ENCODE measurements at regions not wholly inside any gene's neighbourhood (a gene's known extent, or its start where the extent isn't known, plus 50 kb on each side); places are given as distances from the start of the nearest gene placed in this dataset.

DNA sequence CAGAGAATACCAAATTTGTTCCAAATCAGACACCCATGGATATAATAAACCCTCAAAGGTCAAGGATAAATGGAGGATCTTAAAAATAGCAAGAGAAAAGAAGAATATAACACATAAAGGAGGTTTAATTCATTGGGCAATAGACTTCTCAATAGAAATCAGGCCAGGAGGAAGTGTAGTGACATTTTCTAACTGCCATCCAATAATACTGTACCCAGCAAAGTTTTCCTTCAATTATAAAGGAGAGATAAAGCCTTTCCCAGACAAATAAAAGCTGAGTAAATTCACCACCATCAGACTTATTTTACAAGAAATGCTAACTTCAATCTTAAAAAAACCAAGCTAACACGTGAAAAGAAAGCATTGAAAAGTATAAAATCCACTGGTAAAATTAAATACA lies 121.6 kb downstream of the MSTN start:
- H3K36me3 Mint-ChIP-seq (ENCODE audit: low read depth) = no peaks in the 10 kb centered on the region
- TF ChIP-seq, protein P1, sequence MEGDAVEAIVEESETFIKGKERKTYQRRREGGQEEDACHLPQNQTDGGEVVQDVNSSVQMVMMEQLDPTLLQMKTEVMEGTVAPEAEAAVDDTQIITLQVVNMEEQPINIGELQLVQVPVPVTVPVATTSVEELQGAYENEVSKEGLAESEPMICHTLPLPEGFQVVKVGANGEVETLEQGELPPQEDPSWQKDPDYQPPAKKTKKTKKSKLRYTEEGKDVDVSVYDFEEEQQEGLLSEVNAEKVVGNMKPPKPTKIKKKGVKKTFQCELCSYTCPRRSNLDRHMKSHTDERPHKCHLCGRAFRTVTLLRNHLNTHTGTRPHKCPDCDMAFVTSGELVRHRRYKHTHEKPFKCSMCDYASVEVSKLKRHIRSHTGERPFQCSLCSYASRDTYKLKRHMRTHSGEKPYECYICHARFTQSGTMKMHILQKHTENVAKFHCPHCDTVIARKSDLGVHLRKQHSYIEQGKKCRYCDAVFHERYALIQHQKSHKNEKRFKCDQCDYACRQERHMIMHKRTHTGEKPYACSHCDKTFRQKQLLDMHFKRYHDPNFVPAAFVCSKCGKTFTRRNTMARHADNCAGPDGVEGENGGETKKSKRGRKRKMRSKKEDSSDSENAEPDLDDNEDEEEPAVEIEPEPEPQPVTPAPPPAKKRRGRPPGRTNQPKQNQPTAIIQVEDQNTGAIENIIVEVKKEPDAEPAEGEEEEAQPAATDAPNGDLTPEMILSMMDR (IDR thresholded peaks at IDR 0.05) = no peak
- CTCF ChIA-PET = no interaction called here
- intact Hi-C loops (cut with DNase I, micrococcal nuclease) = no loop called here
- H3K4me3 ChIP-seq (ENCODE audit: low read length) = no peak overlapping the region
- ATAC-seq (ENCODE audit: poor library complexity) (no peak), DNase-seq (no peak)
- no peaks in the 10 kb centered on the region for H3K36me3 ChIP-seq (ENCODE audit: insufficient read depth, low read length)
- no peaks in the 10 kb centered on the region for H3K4me1 Mint-ChIP-seq (ENCODE audit: low read depth)
- no peak overlapping the region for H3K4me3 Mint-ChIP-seq
- peaks cover 11% of the 10 kb centered on the region for H3K27me3 Mint-ChIP-seq
- peaks cover 19 to 25% of the 10 kb centered on the region in 2 experiments for H3K9me3 ChIP-seq (ENCODE audit: control insufficient read depth in 1 of 2, insufficient read depth in 1 of 2, low read length in 2 of 2)
- no peaks in the 10 kb centered on the region for H3K4me1 ChIP-seq (ENCODE audit: insufficient read depth, low read length)
- H3K27ac ChIP-seq (ENCODE audit: low read depth in 1 of 2, low read length in 2 of 2) = no peak overlapping the region
- H3K9me3 Mint-ChIP-seq = peaks cover 21% of the 10 kb centered on the region
- H3K27ac Mint-ChIP-seq = no peak overlapping the region
- POLR2A ChIA-PET = no interaction called here
- no peaks in the 10 kb centered on the region for H3K27me3 ChIP-seq (ENCODE audit: control insufficient read depth in 1 of 2, insufficient read depth in 2 of 2, low read length in 2 of 2)

- Histone ChIP-seq H3K36me3 (ENCODE audit: insufficient read depth, low read length) (no peaks in the 10 kb centered on the region), H3K4me1 (ENCODE audit: insufficient read depth, low read length) (no peaks in the 10 kb centered on the region), H3K4me3 (ENCODE audit: low read length) (no peak overlapping the region), H3K27ac (ENCODE audit: low read depth in 1 of 2, low read length in 2 of 2) (no peak overlapping the region), H3K27me3 (ENCODE audit: control insufficient read depth in 1 of 2, insufficient read depth in 2 of 2, low read length in 2 of 2) (peaks cover 0 to 4% of the 10 kb centered on the region in 2 experiments), H3K9me3 (ENCODE audit: control insufficient read depth in 1 of 2, insufficient read depth in 1 of 2, low read length in 2 of 2) (peaks cover 15 to 19% of the 10 kb centered on the region in 2 experiments)
- POLR2A ChIA-PET = no interaction called here
- Mint-ChIP-seq H3K36me3 (ENCODE audit: low read depth) (no peaks in the 10 kb centered on the region), H3K27me3 (peaks cover 15% of the 10 kb centered on the region), H3K4me3 (no peak overlapping the region), H3K4me1 (ENCODE audit: low read depth) (no peaks in the 10 kb centered on the region), H3K27ac (no peak overlapping the region), H3K9me3 (peaks cover 19% of the 10 kb centered on the region)
- intact Hi-C loops (cut with DNase I, micrococcal nuclease) = no loop called here
- CTCF ChIA-PET = no interaction called here
- TF ChIP-seq, protein P1 (IDR thresholded peaks at IDR 0.05) = no peak
- ATAC-seq (ENCODE audit: poor library complexity) (no peak), DNase-seq (no peak)
Observed at GRCh38 chr2:189937691-189938090, 124.8 kb downstream of the MSTN start.

DNA sequence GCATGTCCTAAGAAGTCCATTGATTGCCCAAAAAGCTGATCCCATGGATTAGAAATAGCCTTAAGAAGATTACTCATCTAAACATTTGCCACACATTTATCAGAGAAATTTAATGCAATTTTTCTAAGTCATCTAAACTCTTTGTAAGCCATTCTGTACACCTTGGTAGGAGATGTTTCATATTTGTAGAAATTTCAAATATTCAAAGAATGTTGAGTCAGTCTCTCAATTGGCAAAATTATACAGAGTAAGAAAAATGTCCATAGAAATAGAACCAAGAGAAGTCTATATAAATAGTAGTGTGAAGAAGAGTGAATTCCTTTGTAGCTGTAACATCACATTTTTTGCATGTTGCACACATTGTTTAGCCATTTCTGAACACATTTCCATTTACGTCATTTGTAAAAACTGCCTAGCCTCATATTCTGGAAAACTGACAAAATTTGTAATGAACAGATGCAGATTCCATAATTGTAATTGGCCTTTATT lies 128.6 kb downstream of the MSTN start:
- H3K27ac Mint-ChIP-seq = no peak overlapping the region
- POLR2A ChIA-PET = no interaction called here
- TF ChIP-seq, protein P1 (IDR thresholded peaks at IDR 0.05) = no peak
- H3K27ac ChIP-seq (ENCODE audit: low read depth in 1 of 2, low read length in 2 of 2) = no peak overlapping the region
- H3K36me3 Mint-ChIP-seq (ENCODE audit: low read depth) = no peaks in the 10 kb centered on the region
- peaks cover 0 to 3% of the 10 kb centered on the region in 2 experiments for H3K9me3 ChIP-seq (ENCODE audit: control insufficient read depth in 1 of 2, insufficient read depth in 1 of 2, low read length in 2 of 2)
- peaks cover 19% of the 10 kb centered on the region for H3K27me3 Mint-ChIP-seq
- H3K4me3 Mint-ChIP-seq = no peak overlapping the region
- no peak overlapping the region for H3K4me3 ChIP-seq (ENCODE audit: low read length)
- intact Hi-C loops (cut with DNase I, micrococcal nuclease) = no loop called here
- H3K27me3 ChIP-seq (ENCODE audit: control insufficient read depth in 1 of 2, insufficient read depth in 2 of 2, low read length in 2 of 2) = peaks cover 0 to 4% of the 10 kb centered on the region in 2 experiments
- DNase-seq = no peak
- ATAC-seq (ENCODE audit: poor library complexity) = no peak
- H3K9me3 Mint-ChIP-seq = no peaks in the 10 kb centered on the region
- CTCF ChIA-PET = no interaction called here
- no peaks in the 10 kb centered on the region for H3K4me1 ChIP-seq (ENCODE audit: insufficient read depth, low read length)
- no peaks in the 10 kb centered on the region for H3K36me3 ChIP-seq (ENCODE audit: insufficient read depth, low read length)
- H3K4me1 Mint-ChIP-seq (ENCODE audit: low read depth) = no peaks in the 10 kb centered on the region

Measured in CD4-positive, alpha-beta T cell (primary cell).